GM12878 (cell line): ENCODE measurements at regions not wholly inside any gene's neighbourhood (a gene's known extent, or its start where the extent isn't known, plus 50 kb on each side); places are given as distances from the start of the nearest gene placed in this dataset.
A peak's percentile ranks its signal among the peaks of the same experiment; 100 is the strongest.

Experiments
- ATAC-seq: fragments of 200-7000 bp; cut with Tn5 transposase; 3 replicates; pipeline ENCODE4 v1.9.1; 2020; ENCODE audit warnings: mild to moderate bottlenecking, moderate library complexity
- BruUV-seq: library from RNA; stranded (reverse); fragments of 400-500 nt; replicated peaks from 2 replicates; lab custom pipeline; 2021; lab: Mats Ljungman, UMichigan
- CTCF ChIA-PET: fragments of 300-600 bp; sonication (Branson Sonifier 250); formaldehyde crosslinking; extraction: SDS; loops from one replicate; lab custom pipeline; 2021; ENCODE audit warnings: inconsistent platforms; lab: Yijun Ruan, JAX
- POLR2A ChIA-PET: fragments of 350-600 bp; formaldehyde crosslinking; extraction: SDS; loops from one replicate; lab custom pipeline; 2021; ENCODE audit warnings: inconsistent platforms; lab: Charles Lee
- RAD21 ChIA-PET: fragments of 300-600 bp; sonication (Branson Sonifier 250); formaldehyde crosslinking; loops from one replicate; lab custom pipeline; 2023; ENCODE audit warnings: antibody characterized with exemption; ENCODE audit not compliant: unreplicated experiment; lab: Charles Lee
- SMC1A ChIA-PET: fragments of 300-600 bp; sonication (Branson Sonifier 250); formaldehyde crosslinking; loops from one replicate; lab custom pipeline; 2023; ENCODE audit not compliant: unreplicated experiment, uncharacterized antibody; lab: Charles Lee
- DNase-seq: peaks from one replicate; pipeline ENCODE4 v3.0.0-alpha.2; 2011; ENCODE audit warnings: low read depth, low spot score
- FAIRE-seq: peaks from 3 replicates; lab custom pipeline; 2011; peaks lifted over from hg19 to GRCh38; lab: Jason Lieb, UNC
- H2AFZ ChIP-seq: 2 replicates; pipeline ENCODE4 v1.6.0; 2011; ENCODE audit warnings: low read depth, low read length, control low read depth; ENCODE audit not compliant: control insufficient read depth
- H3K27ac ChIP-seq: 2 replicates; pipeline ENCODE4 v1.5.1; 2011; ENCODE audit warnings: control low read depth; ENCODE audit not compliant: control insufficient read depth, insufficient read depth
- H3K27me3 ChIP-seq, 2 experiments: replicated peaks in 1 of 2; 2 replicates each; pipeline versions ENCODE4 v1.6.0 to v1.6.1; 2011; ENCODE audit warnings: low read length in 1 of 2; ENCODE audit not compliant: control insufficient read depth in 2 of 2, insufficient read depth in 2 of 2
- H3K36me3 ChIP-seq, 2 experiments: 2 replicates each; pipeline ENCODE4 v1.5.1; 2011; ENCODE audit warnings: low read length in 1 of 2; ENCODE audit not compliant: control insufficient read depth in 2 of 2, insufficient read depth in 2 of 2
- H3K4me1 ChIP-seq: 2 replicates; pipeline ENCODE4 v1.6.1; 2011; ENCODE audit warnings: mild to moderate bottlenecking, low read length, moderate library complexity, mixed read lengths; ENCODE audit not compliant: control insufficient read depth, insufficient read depth
- H3K4me2 ChIP-seq: 2 replicates; pipeline ENCODE4 v1.6.0; 2011; ENCODE audit warnings: control low read depth; ENCODE audit not compliant: control insufficient read depth, insufficient read depth
- H3K4me3 ChIP-seq: fragments of 200-600 bp; sonication (generic); 2 replicates; pipeline ENCODE4 v1.5.1; 2016
- H3K79me2 ChIP-seq: 2 replicates; pipeline ENCODE4 v1.6.0; 2011; ENCODE audit warnings: low read length; ENCODE audit not compliant: control insufficient read depth, insufficient read depth
- H3K9ac ChIP-seq: 2 replicates; pipeline ENCODE4 v1.8.0; 2011; ENCODE audit warnings: low read length, control low read depth, mixed read lengths; ENCODE audit not compliant: control insufficient read depth, insufficient read depth
- H3K9me3 ChIP-seq: replicated peaks from 3 replicates; pipeline ENCODE4 v1.5.1; 2011; ENCODE audit warnings: mild to moderate bottlenecking, low read length; ENCODE audit not compliant: control insufficient read depth, insufficient read depth
- H4K20me1 ChIP-seq: 2 replicates; pipeline ENCODE4 v1.6.0; 2011; ENCODE audit not compliant: control insufficient read depth, insufficient read depth
- BRCA1 ChIP-seq: IDR thresholded peaks from 2 replicates; pipeline ENCODE4 v1.6.1; 2011; ENCODE audit warnings: low read depth, low read length, improper control_type of control experiment
- EGR1 ChIP-seq, 2 experiments: IDR thresholded peaks; 1 replicate in 1 of 2; 2 replicates in 1 of 2; pipeline ENCODE4 v1.6.1; 2011 to 2012; ENCODE audit warnings: low read depth in 2 of 2, low read length in 2 of 2, borderline replicate concordance in 1 of 2, mild to moderate bottlenecking in 1 of 2, moderate library complexity in 1 of 2
- EP300 ChIP-seq, 2 experiments: fragments of 150-350 bp in 1 of 2; IDR thresholded peaks; 2 replicates each; pipeline ENCODE4 v1.6.1; 2011 to 2012; ENCODE audit warnings: low read depth in 2 of 2, low read length in 2 of 2, borderline replicate concordance in 1 of 2, improper control_type of control experiment in 1 of 2, inconsistent platforms in 1 of 2; ENCODE audit not compliant: control insufficient read depth in 1 of 2
- HDAC6 ChIP-seq: fragments of 200-600 bp; sonication (generic); IDR thresholded peaks from one replicate; pipeline ENCODE4 v1.8.0; 2017; ENCODE audit warnings: antibody characterized with exemption; ENCODE audit not compliant: unreplicated experiment
- IKZF2 ChIP-seq, 2 experiments: fragments of 450-650 bp; IDR thresholded peaks; 2 replicates each; pipeline ENCODE4 v1.6.1; 2017; ENCODE audit warnings: mild to moderate bottlenecking in 2 of 2, moderate library complexity in 2 of 2
- LARP7 ChIP-seq: fragments of 450-650 bp; IDR thresholded peaks from 2 replicates; pipeline ENCODE4 v1.6.1; 2017; ENCODE audit warnings: mild to moderate bottlenecking
- MXI1 ChIP-seq: fragments of 150-350 bp; IDR thresholded peaks from 2 replicates; pipeline ENCODE4 v1.6.1; 2011; ENCODE audit warnings: low read depth, mild to moderate bottlenecking, inconsistent platforms, low read length, improper control_type of control experiment
- NFIC ChIP-seq: IDR thresholded peaks from 2 replicates; pipeline ENCODE4 v1.6.1; 2012; ENCODE audit warnings: low read depth, mild to moderate bottlenecking, inconsistent platforms, low read length, moderate library complexity
- NR2F1 ChIP-seq: fragments of 450-650 bp; conservative IDR thresholded peaks from 2 replicates; pipeline ENCODE4 v1.6.1; 2017; ENCODE audit warnings: mild to moderate bottlenecking
- RCOR1 ChIP-seq: conservative IDR thresholded peaks from 2 replicates; pipeline ENCODE4 v1.6.1; 2012; ENCODE audit warnings: low read depth, low read length, improper control_type of control experiment
- STAT3 ChIP-seq: IDR thresholded peaks from 2 replicates; pipeline ENCODE4 v1.6.1; 2011; ENCODE audit warnings: low read depth, low read length, improper control_type of control experiment
- TCF7 ChIP-seq: IDR thresholded peaks from 2 replicates; pipeline ENCODE4 v1.6.1; 2014; ENCODE audit warnings: antibody characterized with exemption, borderline replicate concordance
- USF1 ChIP-seq: IDR thresholded peaks from 2 replicates; pipeline ENCODE4 v1.6.1; 2011; ENCODE audit warnings: borderline replicate concordance, low read depth, mild to moderate bottlenecking, moderate library complexity, mixed read lengths, low read length; ENCODE audit not compliant: insufficient read depth; ENCODE audit errors: extremely low read length
- YY1 ChIP-seq: IDR thresholded peaks from 2 replicates; pipeline ENCODE4 v1.6.1; 2011; ENCODE audit warnings: low read depth, mild to moderate bottlenecking, low read length
- ZBTB33 ChIP-seq: fragments of 450-650 bp; IDR thresholded peaks from 2 replicates; pipeline ENCODE4 v1.6.1; 2017; ENCODE audit warnings: mild to moderate bottlenecking
- ZNF384 ChIP-seq: IDR thresholded peaks from 2 replicates; pipeline ENCODE4 v1.6.1; 2012; ENCODE audit warnings: low read depth, mild to moderate bottlenecking, low read length, improper control_type of control experiment, borderline replicate concordance
- ZNF687 ChIP-seq: fragments of 450-650 bp; IDR thresholded peaks from 2 replicates; pipeline ENCODE4 v1.6.1; 2017; ENCODE audit warnings: mild to moderate bottlenecking, moderate library complexity
- WGBS: methylation state at CpG from one replicate; pipeline ENCODE4 v1.1.6; 2016; ENCODE audit warnings: low lambda C conversion rate; ENCODE audit not compliant: insufficient replicate concordance, insufficient coverage; ENCODE audit errors: missing lambda C conversion rate; 5-methylcytosine and 5-hydroxymethylcytosine counted together
- in situ Hi-C: fragments of 300-500 bp; cut with MboI; formaldehyde crosslinking; loops from 9 replicates; pipeline ENCODE4 v1.14.3; 2018; ENCODE audit warnings: mixed read lengths
- intact Hi-C: fragments of 100-400 bp; cut with micrococcal nuclease; formaldehyde crosslinking; loops from one replicate; pipeline ENCODE4 v1.14.2; 2022; ENCODE audit not compliant: unreplicated experiment

- no peak for FAIRE-seq
- Histone ChIP-seq H3K27ac (no peak overlapping the region), H3K9me3 (no peaks in the 10 kb centered on the region; the same call in 2 of the 3 replicates), H3K9ac (no peak overlapping the region), H4K20me1 (no peaks in the 10 kb centered on the region), H3K27me3 (no peaks in the 10 kb centered on the region), H3K4me2 (no peak overlapping the region), H3K4me1 (no peaks in the 10 kb centered on the region), H3K36me3 (no peaks in the 10 kb centered on the region), H3K4me3 (no peak overlapping the region), H2AFZ (no peak overlapping the region), H3K79me2 (no peaks in the 10 kb centered on the region)
- DNase-seq = no peak
- ChIA-PET POLR2A (no interaction called here), SMC1A (interaction anchor here (0.7 to 1.8 kb wide), 6 partner anchors 9 to 40 kb away, joined by 3 to 7 read pairs (median 3); no protein-coding TSS in a partner anchor), RAD21 (interaction anchor here (1.1 kb wide), 1 partner anchor 42 kb away, joined by 5 read pairs; no protein-coding TSS in a partner anchor), CTCF (interaction anchor here (0.7 to 1.0 kb wide), 2 partner anchors 95 to 431 kb away, joined by 3 to 5 read pairs; no protein-coding TSS in a partner anchor)
- intact Hi-C loops (loop anchor here (5.0 kb wide), 1 partner anchor 39 kb away; no protein-coding TSS in a partner anchor), in situ Hi-C loops (no loop called here)
- BruUV-seq = no TSS peak
- peak; percentile 75 for ATAC-seq
- 0% methylated on average over 1 of the region's 1 CpG for WGBS
- no peak for TF ChIP-seq ZNF687
- no peak for TF ChIP-seq EGR1 (IDR thresholded peaks at IDR 0.05; ENCODE audit: borderline replicate concordance in 1 of 2, low read depth in 2 of 2, low read length in 2 of 2)
- TF ChIP-seq YY1 = no peak
- no peak for TF ChIP-seq ZNF384
- TF ChIP-seq LARP7 = no peak
- no peak for TF ChIP-seq USF1
- no peak for TF ChIP-seq RCOR1
- TF ChIP-seq HDAC6 = no peak
- no peak for TF ChIP-seq TCF7
- no peak for TF ChIP-seq IKZF2 (IDR thresholded peaks at IDR 0.05)
- no peak for TF ChIP-seq ZBTB33
- no peak for TF ChIP-seq MXI1
- TF ChIP-seq STAT3 = no peak
- TF ChIP-seq NFIC = no peak
- no peak for TF ChIP-seq NR2F1
- no peak for TF ChIP-seq EP300 (IDR thresholded peaks at IDR 0.05; ENCODE audit: borderline replicate concordance in 1 of 2, control insufficient read depth in 1 of 2, low read depth in 2 of 2, low read length in 2 of 2)
- TF ChIP-seq BRCA1 = no peak
Observed at GRCh38 chr21:23496729-23497128, 2110.6 kb downstream of the MRPL39 start.
